Neural progenitor cell (in vitro differentiated cells): ENCODE measurements at regions not wholly inside any gene's neighbourhood (a gene's known extent, or its start where the extent isn't known, plus 50 kb on each side); places are given as distances from the start of the nearest gene placed in this dataset.

Experiments used
- DNase-seq: peaks from one replicate; pipeline ENCODE4 v3.0.0-alpha.2; 2016; ENCODE audit warnings: low spot score
- H2AFZ ChIP-seq: fragments of 200-600 bp; sonication (generic); replicated peaks from 2 replicates; pipeline ENCODE4 v1.6.1; 2016; ENCODE audit warnings: antibody characterized with exemption
- H3F3A ChIP-seq: fragments of 200-600 bp; sonication (generic); 2 replicates; pipeline ENCODE4 v1.6.1; 2016; ENCODE audit warnings: antibody characterized with exemption, low read depth
- H3K27ac ChIP-seq: fragments of 200-600 bp; sonication (generic); 2 replicates; pipeline ENCODE4 v1.5.1; 2016; ENCODE audit warnings: mild to moderate bottlenecking
- H3K27me3 ChIP-seq: fragments of 200-600 bp; sonication (generic); 2 replicates; pipeline ENCODE4 v1.6.1; 2016; ENCODE audit warnings: mild to moderate bottlenecking, moderate library complexity
- H3K36me3 ChIP-seq: fragments of 200-600 bp; sonication (generic); 2 replicates; pipeline ENCODE4 v1.5.1; 2016
- H3K4me1 ChIP-seq: fragments of 200-600 bp; sonication (generic); 2 replicates; pipeline ENCODE4 v1.6.1; 2016; ENCODE audit warnings: mixed run types
- H3K4me2 ChIP-seq: fragments of 200-600 bp; sonication (generic); 2 replicates; pipeline ENCODE4 v1.6.1; 2016
- H3K4me3 ChIP-seq: fragments of 200-600 bp; sonication (generic); 2 replicates; pipeline ENCODE4 v1.5.1; 2016
- H3K79me2 ChIP-seq: fragments of 200-600 bp; sonication (generic); 2 replicates; pipeline ENCODE4 v1.6.1; 2016; ENCODE audit warnings: low read depth
- H3K9ac ChIP-seq: fragments of 200-600 bp; sonication (generic); 2 replicates; pipeline ENCODE4 v1.6.1; 2016
- H3K9me3 ChIP-seq: fragments of 200-600 bp; sonication (generic); 2 replicates; pipeline ENCODE4 v1.5.1; 2016; ENCODE audit warnings: low read depth
- H4K20me1 ChIP-seq: fragments of 200-600 bp; sonication (generic); 2 replicates; pipeline ENCODE4 v1.6.1; 2016; ENCODE audit warnings: low read depth
- H3K27ac Mint-ChIP-seq: 3 replicates; pipeline ENCODE4 v1.8.0; 2021; ENCODE audit warnings: mixed read lengths
- H3K27me3 Mint-ChIP-seq: 2 replicates; pipeline ENCODE4 v1.8.0; 2022; ENCODE audit warnings: low read depth, mild to moderate bottlenecking, inconsistent platforms, moderate library complexity, mixed read lengths; ENCODE audit not compliant: insufficient read depth
- H3K36me3 Mint-ChIP-seq: 3 replicates; pipeline ENCODE4 v1.8.0; 2021; ENCODE audit warnings: mixed read lengths
- H3K4me1 Mint-ChIP-seq: 3 replicates; pipeline ENCODE4 v1.8.0; 2021; ENCODE audit warnings: mixed read lengths
- H3K4me3 Mint-ChIP-seq: 3 replicates; pipeline ENCODE4 v1.8.0; 2021; ENCODE audit warnings: mild to moderate bottlenecking, moderate library complexity, mixed read lengths
- H3K9me3 Mint-ChIP-seq: 3 replicates; pipeline ENCODE4 v1.8.0; 2020; ENCODE audit warnings: mixed read lengths
- EZH2 ChIP-seq: fragments of 200-600 bp; sonication (generic); IDR thresholded peaks from 2 replicates; pipeline ENCODE4 v1.6.1; 2017; ENCODE audit warnings: antibody characterized with exemption, mild to moderate bottlenecking, moderate library complexity
- EZH2phosphoT487 ChIP-seq: fragments of 200-600 bp; sonication (generic); IDR thresholded peaks from 2 replicates; pipeline ENCODE4 v1.6.1; 2017; ENCODE audit warnings: antibody characterized with exemption
- TF ChIP-seq, protein P1 (sequence below): fragments of 200-600 bp; sonication (generic); IDR thresholded peaks from 2 replicates; pipeline ENCODE4 v1.5.1; 2017; ENCODE audit warnings: antibody characterized with exemption, mild to moderate bottlenecking

DNA sequence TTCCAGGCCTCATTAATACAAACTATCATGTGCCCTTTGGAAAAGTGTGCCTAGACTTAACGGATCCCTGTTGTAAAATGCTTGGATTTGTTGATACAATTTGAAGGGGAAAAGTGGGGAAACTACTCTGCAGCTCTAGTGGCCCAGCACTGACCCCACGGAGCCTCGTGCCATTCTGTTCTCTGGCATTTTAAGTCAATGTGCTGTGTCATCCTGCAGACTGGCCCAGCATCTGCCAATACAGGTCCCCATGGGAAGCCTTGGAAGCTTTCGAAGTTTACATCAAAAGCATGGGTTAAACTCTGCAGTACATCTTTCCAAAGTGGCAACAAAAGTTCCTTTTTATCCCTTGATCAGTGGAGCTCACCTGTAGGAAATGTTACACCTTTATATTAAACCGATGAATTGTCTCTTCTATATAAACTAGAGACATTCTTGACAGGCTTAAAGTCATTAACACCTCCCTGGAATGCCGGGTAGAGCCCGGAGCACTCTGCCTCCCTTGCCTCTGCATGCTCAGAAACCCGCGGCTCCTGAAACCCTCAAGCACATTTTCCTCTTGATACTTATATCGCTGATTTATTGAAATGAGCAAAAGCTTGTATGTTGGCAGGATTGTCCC, 596.0 kb upstream of the ADAMTS16 start:
- Histone ChIP-seq H3F3A (peaks cover 7% of the 10 kb centered on the region), H2AFZ (no peak overlapping the region), H3K9ac (no peak overlapping the region), H3K36me3 (no peaks in the 10 kb centered on the region), H3K4me1 (peaks cover 20% of the 10 kb centered on the region), H3K27ac (no peak overlapping the region), H3K9me3 (no peaks in the 10 kb centered on the region), H3K4me2 (no peak overlapping the region), H4K20me1 (no peaks in the 10 kb centered on the region), H3K4me3 (no peak overlapping the region), H3K27me3 (no peaks in the 10 kb centered on the region), H3K79me2 (no peaks in the 10 kb centered on the region)
- Mint-ChIP-seq H3K27ac (no peak overlapping the region), H3K36me3 (no peaks in the 10 kb centered on the region), H3K4me3 (no peak overlapping the region), H3K27me3 (peaks cover 2% of the 10 kb centered on the region), H3K9me3 (no peaks in the 10 kb centered on the region), H3K4me1 (no peaks in the 10 kb centered on the region)
- no peak for TF ChIP-seq EZH2
- TF ChIP-seq, protein P1, sequence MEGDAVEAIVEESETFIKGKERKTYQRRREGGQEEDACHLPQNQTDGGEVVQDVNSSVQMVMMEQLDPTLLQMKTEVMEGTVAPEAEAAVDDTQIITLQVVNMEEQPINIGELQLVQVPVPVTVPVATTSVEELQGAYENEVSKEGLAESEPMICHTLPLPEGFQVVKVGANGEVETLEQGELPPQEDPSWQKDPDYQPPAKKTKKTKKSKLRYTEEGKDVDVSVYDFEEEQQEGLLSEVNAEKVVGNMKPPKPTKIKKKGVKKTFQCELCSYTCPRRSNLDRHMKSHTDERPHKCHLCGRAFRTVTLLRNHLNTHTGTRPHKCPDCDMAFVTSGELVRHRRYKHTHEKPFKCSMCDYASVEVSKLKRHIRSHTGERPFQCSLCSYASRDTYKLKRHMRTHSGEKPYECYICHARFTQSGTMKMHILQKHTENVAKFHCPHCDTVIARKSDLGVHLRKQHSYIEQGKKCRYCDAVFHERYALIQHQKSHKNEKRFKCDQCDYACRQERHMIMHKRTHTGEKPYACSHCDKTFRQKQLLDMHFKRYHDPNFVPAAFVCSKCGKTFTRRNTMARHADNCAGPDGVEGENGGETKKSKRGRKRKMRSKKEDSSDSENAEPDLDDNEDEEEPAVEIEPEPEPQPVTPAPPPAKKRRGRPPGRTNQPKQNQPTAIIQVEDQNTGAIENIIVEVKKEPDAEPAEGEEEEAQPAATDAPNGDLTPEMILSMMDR: no peak
- TF ChIP-seq EZH2phosphoT487: no peak
- DNase-seq: peak; percentile 58

DNA sequence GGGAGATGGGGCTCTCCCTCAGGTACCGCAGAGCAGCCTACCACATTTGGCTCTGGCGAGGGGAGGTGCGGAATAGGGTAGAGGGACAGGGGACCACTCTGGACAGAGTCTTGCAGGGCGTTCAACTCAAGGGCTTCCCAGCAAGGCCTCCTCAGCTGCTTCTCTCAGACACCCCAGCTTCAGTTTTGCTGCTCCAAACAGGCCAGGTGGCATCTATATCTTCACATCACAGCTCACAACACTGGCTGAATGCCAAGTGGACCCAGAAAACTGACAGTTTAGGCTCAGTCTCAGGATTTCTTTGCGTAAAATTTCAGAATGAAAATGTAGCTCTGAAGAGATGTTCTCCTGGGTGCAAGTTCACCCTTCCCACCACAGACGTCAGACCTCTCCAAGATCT, 592.6 kb upstream of the ADAMTS16 start:
- H3K79me2 ChIP-seq: no peaks in the 10 kb centered on the region
- no peaks in the 10 kb centered on the region for H3K9me3 Mint-ChIP-seq
- H3K9ac ChIP-seq: no peak overlapping the region
- no peak overlapping the region for H3K4me2 ChIP-seq
- H3K4me1 ChIP-seq: peaks cover 26% of the 10 kb centered on the region
- H3K36me3 Mint-ChIP-seq: peaks cover 3% of the 10 kb centered on the region
- DNase-seq: no peak
- H3K27ac Mint-ChIP-seq: peak overlapping the region; percentile 64
- no peaks in the 10 kb centered on the region for H4K20me1 ChIP-seq
- H3K27me3 Mint-ChIP-seq: peaks cover 6% of the 10 kb centered on the region
- H3K27ac ChIP-seq: no peak overlapping the region
- H3K4me3 Mint-ChIP-seq: no peak overlapping the region
- no peak overlapping the region for H3K4me3 ChIP-seq
- peaks cover 18% of the 10 kb centered on the region for H3F3A ChIP-seq
- H2AFZ ChIP-seq: no peak overlapping the region
- no peaks in the 10 kb centered on the region for H3K27me3 ChIP-seq
- TF ChIP-seq EZH2phosphoT487 (no peak), EZH2 (no peak)
- TF ChIP-seq, protein P1: no peak
- no peaks in the 10 kb centered on the region for H3K36me3 ChIP-seq
- peaks cover 3% of the 10 kb centered on the region for H3K4me1 Mint-ChIP-seq
- H3K9me3 ChIP-seq: no peaks in the 10 kb centered on the region

DNA sequence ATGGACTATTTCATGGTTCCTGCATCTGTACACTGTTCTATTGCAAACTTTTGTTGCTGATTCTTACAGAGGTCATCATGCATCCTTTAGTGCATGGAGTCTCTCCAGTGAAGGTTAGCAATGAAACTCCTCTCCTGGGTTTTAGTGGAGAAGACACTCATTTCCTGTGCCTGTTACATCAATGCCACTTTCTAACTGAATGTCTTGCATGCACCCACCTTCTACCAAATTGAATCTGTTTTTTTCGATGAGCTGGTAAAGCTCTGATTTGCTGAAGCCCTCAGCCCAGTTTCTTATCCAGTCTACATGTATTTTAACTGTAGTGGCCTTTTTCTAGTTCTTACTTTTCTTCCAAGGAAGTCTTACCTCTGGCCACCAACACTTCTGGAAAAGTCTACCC, 591.8 kb upstream of the ADAMTS16 start:
- Histone ChIP-seq H3F3A (peaks cover 18% of the 10 kb centered on the region), H3K27me3 (no peaks in the 10 kb centered on the region), H3K36me3 (no peaks in the 10 kb centered on the region), H4K20me1 (no peaks in the 10 kb centered on the region), H2AFZ (no peak overlapping the region), H3K9me3 (no peaks in the 10 kb centered on the region), H3K27ac (no peak overlapping the region), H3K4me2 (no peak overlapping the region), H3K4me3 (no peak overlapping the region), H3K79me2 (no peaks in the 10 kb centered on the region), H3K9ac (no peak overlapping the region), H3K4me1 (peaks cover 26% of the 10 kb centered on the region)
- peaks cover 3% of the 10 kb centered on the region for H3K36me3 Mint-ChIP-seq
- DNase-seq: no peak
- no peak overlapping the region for H3K4me3 Mint-ChIP-seq
- no peak overlapping the region for H3K27ac Mint-ChIP-seq
- peaks cover 4% of the 10 kb centered on the region for H3K4me1 Mint-ChIP-seq
- peaks cover 2% of the 10 kb centered on the region for H3K9me3 Mint-ChIP-seq
- H3K27me3 Mint-ChIP-seq: peaks cover 6% of the 10 kb centered on the region
- TF ChIP-seq, protein P1: no peak
- TF ChIP-seq EZH2 (no peak), EZH2phosphoT487 (no peak)
